ENCODE measurements at regions not wholly inside any gene's neighbourhood (a gene's known extent, or its start where the extent isn't known, plus 50 kb on each side); places are given as distances from the start of the nearest gene placed in this dataset.

DNA sequence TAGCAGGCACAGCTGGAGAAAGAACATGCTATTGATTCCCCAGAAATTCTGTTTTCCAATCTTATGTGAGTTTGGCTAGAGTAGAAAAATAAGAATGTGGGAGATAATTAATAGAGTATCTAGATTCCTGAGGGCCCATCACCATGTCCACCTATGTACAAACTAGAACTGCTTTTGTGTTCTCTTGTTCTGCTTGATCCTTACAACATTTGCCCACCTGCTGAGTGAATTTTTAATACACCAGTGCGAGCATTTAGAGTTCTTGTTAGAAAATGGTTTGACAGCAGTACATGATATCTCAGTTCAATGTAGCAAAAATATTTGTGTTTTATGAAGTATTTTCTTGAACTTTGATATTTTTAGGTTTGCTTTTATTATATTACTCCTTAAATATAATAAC lies 52.3 kb upstream of the SPAG16 start:
- H3K27me3 ChIP-seq = no peaks in the 10 kb centered on the region
- no peaks in the 10 kb centered on the region for H3K4me1 ChIP-seq (ENCODE audit: insufficient read depth)
- H3K27ac ChIP-seq = no peak overlapping the region
- H3K9me2 ChIP-seq (replicated peaks; ENCODE audit: insufficient read depth) = no peaks in the 10 kb centered on the region
- no peak for TF ChIP-seq EZH2 (IDR thresholded peaks at IDR 0.05; ENCODE audit: borderline replicate concordance)
- TF ChIP-seq, protein P1, sequence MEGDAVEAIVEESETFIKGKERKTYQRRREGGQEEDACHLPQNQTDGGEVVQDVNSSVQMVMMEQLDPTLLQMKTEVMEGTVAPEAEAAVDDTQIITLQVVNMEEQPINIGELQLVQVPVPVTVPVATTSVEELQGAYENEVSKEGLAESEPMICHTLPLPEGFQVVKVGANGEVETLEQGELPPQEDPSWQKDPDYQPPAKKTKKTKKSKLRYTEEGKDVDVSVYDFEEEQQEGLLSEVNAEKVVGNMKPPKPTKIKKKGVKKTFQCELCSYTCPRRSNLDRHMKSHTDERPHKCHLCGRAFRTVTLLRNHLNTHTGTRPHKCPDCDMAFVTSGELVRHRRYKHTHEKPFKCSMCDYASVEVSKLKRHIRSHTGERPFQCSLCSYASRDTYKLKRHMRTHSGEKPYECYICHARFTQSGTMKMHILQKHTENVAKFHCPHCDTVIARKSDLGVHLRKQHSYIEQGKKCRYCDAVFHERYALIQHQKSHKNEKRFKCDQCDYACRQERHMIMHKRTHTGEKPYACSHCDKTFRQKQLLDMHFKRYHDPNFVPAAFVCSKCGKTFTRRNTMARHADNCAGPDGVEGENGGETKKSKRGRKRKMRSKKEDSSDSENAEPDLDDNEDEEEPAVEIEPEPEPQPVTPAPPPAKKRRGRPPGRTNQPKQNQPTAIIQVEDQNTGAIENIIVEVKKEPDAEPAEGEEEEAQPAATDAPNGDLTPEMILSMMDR (IDR thresholded peaks at IDR 0.05; ENCODE audit: poor library complexity) = no peak
- no peak for TF ChIP-seq EZH2phosphoT487 (IDR thresholded peaks at IDR 0.05; ENCODE audit: low read depth, severe bottlenecking, unreplicated experiment)
- no peak overlapping the region for H2AFZ ChIP-seq
- no peak overlapping the region for H3K4me2 ChIP-seq
- DNase-seq (ENCODE audit: low spot score) = no peak
- WGBS (ENCODE audit: low lambda C conversion rate, missing lambda C conversion rate) = 96% methylated on average over 1 of the region's 1 CpG
- H3K36me3 ChIP-seq (replicated peaks; ENCODE audit: insufficient read depth, low read depth) = no peaks in the 10 kb centered on the region
- no peaks in the 10 kb centered on the region for H4K20me1 ChIP-seq (ENCODE audit: insufficient read depth, poor library complexity, severe bottlenecking)
- H3K79me2 ChIP-seq = no peaks in the 10 kb centered on the region
- no peak overlapping the region for H3K4me3 ChIP-seq
- H3K9me3 ChIP-seq (ENCODE audit: low read depth) = no peaks in the 10 kb centered on the region

DNA sequence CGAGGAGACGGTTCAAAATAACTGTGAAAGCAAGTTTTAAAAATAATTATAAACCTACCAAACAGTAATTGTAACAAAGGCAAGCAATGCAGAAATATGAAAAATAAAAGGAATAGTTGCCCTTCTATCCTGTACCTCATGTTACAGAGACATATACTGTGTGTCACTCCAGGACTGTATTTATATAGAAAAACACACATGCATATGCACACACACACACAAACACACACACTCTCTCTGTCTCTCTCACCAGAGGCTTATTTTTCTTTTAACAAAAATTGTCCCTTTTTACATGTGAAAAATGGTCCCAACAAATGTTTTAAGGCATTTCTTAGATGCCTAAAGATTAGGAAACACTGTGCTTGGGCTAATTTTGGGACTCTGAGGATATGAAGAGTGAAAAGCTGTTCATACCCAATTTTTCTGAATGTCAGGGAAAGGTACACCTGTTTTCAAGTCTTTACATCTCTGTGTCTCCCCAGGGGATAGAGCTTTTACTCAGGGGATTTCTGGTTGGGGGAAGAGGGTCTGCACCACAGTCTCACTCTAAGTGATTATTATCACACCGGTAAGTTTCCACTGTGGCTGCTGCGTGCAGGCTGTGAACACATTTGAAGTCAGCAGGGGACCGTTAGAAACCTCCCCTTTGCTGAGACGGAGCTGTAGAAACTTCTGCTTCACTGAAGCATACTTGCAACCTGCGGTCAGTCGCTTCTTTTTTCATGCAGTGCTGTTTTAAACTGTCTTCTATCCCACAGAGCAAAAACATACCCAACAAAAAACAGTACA lies 51.4 kb upstream of the SPAG16 start:
- no peaks in the 10 kb centered on the region for H3K9me3 ChIP-seq (ENCODE audit: low read depth)
- no peaks in the 10 kb centered on the region for H4K20me1 ChIP-seq (ENCODE audit: insufficient read depth, poor library complexity, severe bottlenecking)
- no peak overlapping the region for H2AFZ ChIP-seq
- no peaks in the 10 kb centered on the region for H3K9me2 ChIP-seq (replicated peaks; ENCODE audit: insufficient read depth)
- TF ChIP-seq EZH2phosphoT487 (IDR thresholded peaks at IDR 0.05; ENCODE audit: low read depth, severe bottlenecking, unreplicated experiment) (no peak), EZH2 (IDR thresholded peaks at IDR 0.05; ENCODE audit: borderline replicate concordance) (no peak)
- TF ChIP-seq, protein P1 (IDR thresholded peaks at IDR 0.05; ENCODE audit: poor library complexity) = no peak
- H3K36me3 ChIP-seq (replicated peaks; ENCODE audit: insufficient read depth, low read depth) = no peaks in the 10 kb centered on the region
- no peak overlapping the region for H3K4me3 ChIP-seq
- H3K27me3 ChIP-seq = no peaks in the 10 kb centered on the region
- H3K27ac ChIP-seq = no peak overlapping the region
- H3K79me2 ChIP-seq = no peaks in the 10 kb centered on the region
- H3K4me1 ChIP-seq (ENCODE audit: insufficient read depth) = no peaks in the 10 kb centered on the region
- H3K4me2 ChIP-seq = no peak overlapping the region
- DNase-seq (ENCODE audit: low spot score) = no peak
- 33% methylated on average over 8 of the region's 8 CpGs for WGBS (ENCODE audit: low lambda C conversion rate, missing lambda C conversion rate)

DNA sequence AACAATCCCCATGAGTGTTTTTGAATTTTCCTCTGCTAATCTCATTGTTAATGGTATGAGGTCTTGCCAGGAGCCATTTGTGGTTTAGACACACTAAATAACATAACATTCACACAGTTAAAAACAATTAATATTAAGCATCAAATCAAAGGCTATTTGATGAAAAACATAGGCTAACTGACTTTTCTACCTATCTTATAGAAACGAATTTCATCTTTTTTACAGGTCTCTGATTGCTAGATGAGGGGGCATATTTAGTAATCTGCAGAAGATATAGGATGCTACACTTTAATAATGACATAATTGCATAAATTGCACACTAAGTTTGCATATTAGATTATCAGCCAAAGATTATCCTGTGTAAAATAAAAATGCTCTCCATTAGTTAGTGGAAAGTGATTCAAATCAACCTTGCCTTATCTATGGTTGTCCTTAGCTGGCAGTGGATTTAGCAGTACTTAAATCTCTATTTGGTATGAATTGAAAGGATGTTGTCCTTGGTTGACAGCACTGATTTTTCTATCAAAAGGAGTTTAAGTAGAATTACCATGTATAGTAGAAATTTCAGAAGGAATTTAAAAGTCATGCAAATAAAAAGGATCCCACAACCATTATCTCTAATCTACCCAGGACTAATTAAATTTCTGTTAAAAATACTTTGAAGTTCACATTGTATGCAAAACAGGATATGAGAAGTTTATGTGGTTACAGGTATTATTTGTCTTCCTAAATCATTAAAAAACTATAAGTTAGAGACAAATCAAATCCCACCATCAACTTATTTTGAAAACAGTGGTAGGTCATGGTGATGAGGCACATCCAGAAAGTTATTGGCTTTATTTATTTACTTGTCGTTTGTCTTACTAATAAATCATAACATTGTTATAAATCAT lies 50.6 kb upstream of the SPAG16 start:
- TF ChIP-seq, protein P1 (IDR thresholded peaks at IDR 0.05; ENCODE audit: poor library complexity) = no peak
- no peak for TF ChIP-seq EZH2 (IDR thresholded peaks at IDR 0.05; ENCODE audit: borderline replicate concordance)
- Histone ChIP-seq H3K27ac (no peak overlapping the region), H3K27me3 (no peaks in the 10 kb centered on the region), H2AFZ (no peak overlapping the region), H3K4me1 (ENCODE audit: insufficient read depth) (no peaks in the 10 kb centered on the region), H3K4me2 (no peak overlapping the region), H3K9me2 (replicated peaks; ENCODE audit: insufficient read depth) (no peaks in the 10 kb centered on the region), H3K4me3 (no peak overlapping the region), H3K36me3 (replicated peaks; ENCODE audit: insufficient read depth, low read depth) (no peaks in the 10 kb centered on the region), H3K9me3 (ENCODE audit: low read depth) (no peaks in the 10 kb centered on the region), H3K79me2 (no peaks in the 10 kb centered on the region), H4K20me1 (ENCODE audit: insufficient read depth, poor library complexity, severe bottlenecking) (no peaks in the 10 kb centered on the region)
- WGBS (ENCODE audit: low lambda C conversion rate, missing lambda C conversion rate) = 60% methylated on average over 2 of the region's 2 CpGs
- DNase-seq (ENCODE audit: low spot score) = no peak
